Peyer's patch (tissue), 4 donors: ENCODE measurements at regions not wholly inside any gene's neighbourhood (a gene's known extent, or its start where the extent isn't known, plus 50 kb on each side); places are given as distances from the start of the nearest gene placed in this dataset.

ENCODE experiments used
- DNase-seq, 3 donors: peaks; one replicate each; pipeline ENCODE4 v3.0.0-alpha.2; 2017 to 2019
- H3K27ac ChIP-seq, 4 donors: fragments of 200-600 bp; sonication (generic); one replicate each; pipeline ENCODE4 v1.5.1; 2016 to 2019
- H3K27me3 ChIP-seq, 2 donors: fragments of 200-600 bp; sonication (generic); one replicate each; pipeline ENCODE4 v1.5.1; 2019
- H3K36me3 ChIP-seq, 3 donors: fragments of 200-600 bp; sonication (generic); one replicate each; pipeline ENCODE4 v1.5.1; 2016 to 2019
- H3K4me1 ChIP-seq, 4 donors: fragments of 200-600 bp; sonication (generic); one replicate each; pipeline ENCODE4 v1.5.1; 2016 to 2019
- H3K4me3 ChIP-seq, 4 donors: fragments of 200-600 bp; sonication (generic); 1 replicate in 3 of 4; 2 replicates in 1 of 4; pipeline ENCODE4 v1.5.1; 2016 to 2019; ENCODE audit warnings: mild to moderate bottlenecking in 1 of 4
- H3K9me3 ChIP-seq, 4 donors: fragments of 200-600 bp; sonication (generic); one replicate each; pipeline ENCODE4 v1.5.1; 2016 to 2019; ENCODE audit warnings: mild to moderate bottlenecking in 1 of 4
- POLR2A ChIP-seq, 2 donors: fragments of 450-650 bp; IDR thresholded peaks; one replicate each; pipeline ENCODE4 v1.5.1; 2017; ENCODE audit warnings: antibody characterized with exemption in 2 of 2, mild to moderate bottlenecking in 2 of 2, moderate library complexity in 2 of 2
- TF ChIP-seq, protein P1 (sequence below), 6 experiments: fragments of 450-650 bp in 4 of 6; fragments of 200-600 bp in 2 of 6; sonication (generic) in 1 of 6; IDR thresholded peaks; one replicate each; pipeline ENCODE4 v1.5.1; 2017 to 2019; ENCODE audit warnings: antibody characterized with exemption in 6 of 6, mild to moderate bottlenecking in 3 of 6, moderate library complexity in 1 of 6

- peaks cover 0 to 4% (median 0%) of the 10 kb centered on the region in 4 donors for H3K4me1 ChIP-seq
- H3K9me3 ChIP-seq, result no peaks in the 10 kb centered on the region
- H3K27ac ChIP-seq, result no peak overlapping the region
- H3K4me3 ChIP-seq, result no peak overlapping the region
- DNase-seq, result peak in 2 of 3 donors; percentile 43 to 44
- H3K27me3 ChIP-seq, result no peaks in the 10 kb centered on the region
- no peaks in the 10 kb centered on the region for H3K36me3 ChIP-seq
- no peak for TF ChIP-seq POLR2A (IDR thresholded peaks at IDR 0.05)
- TF ChIP-seq, protein P1, sequence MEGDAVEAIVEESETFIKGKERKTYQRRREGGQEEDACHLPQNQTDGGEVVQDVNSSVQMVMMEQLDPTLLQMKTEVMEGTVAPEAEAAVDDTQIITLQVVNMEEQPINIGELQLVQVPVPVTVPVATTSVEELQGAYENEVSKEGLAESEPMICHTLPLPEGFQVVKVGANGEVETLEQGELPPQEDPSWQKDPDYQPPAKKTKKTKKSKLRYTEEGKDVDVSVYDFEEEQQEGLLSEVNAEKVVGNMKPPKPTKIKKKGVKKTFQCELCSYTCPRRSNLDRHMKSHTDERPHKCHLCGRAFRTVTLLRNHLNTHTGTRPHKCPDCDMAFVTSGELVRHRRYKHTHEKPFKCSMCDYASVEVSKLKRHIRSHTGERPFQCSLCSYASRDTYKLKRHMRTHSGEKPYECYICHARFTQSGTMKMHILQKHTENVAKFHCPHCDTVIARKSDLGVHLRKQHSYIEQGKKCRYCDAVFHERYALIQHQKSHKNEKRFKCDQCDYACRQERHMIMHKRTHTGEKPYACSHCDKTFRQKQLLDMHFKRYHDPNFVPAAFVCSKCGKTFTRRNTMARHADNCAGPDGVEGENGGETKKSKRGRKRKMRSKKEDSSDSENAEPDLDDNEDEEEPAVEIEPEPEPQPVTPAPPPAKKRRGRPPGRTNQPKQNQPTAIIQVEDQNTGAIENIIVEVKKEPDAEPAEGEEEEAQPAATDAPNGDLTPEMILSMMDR (IDR thresholded peaks at IDR 0.05), result no peak
Observed at GRCh38 chr6:170080828-170081371, 210.0 kb downstream of the DLL1 start.

GRCh38 chr6:170080169-170080827 lies 210.6 kb downstream of the DLL1 start:
- DNase-seq, result peak in 2 of 3 donors; percentile 15 to 25
- TF ChIP-seq, protein P1 (IDR thresholded peaks at IDR 0.05), result no peak
- TF ChIP-seq POLR2A (IDR thresholded peaks at IDR 0.05), result no peak
- H3K36me3 ChIP-seq, result no peaks in the 10 kb centered on the region
- H3K27ac ChIP-seq, result no peak overlapping the region
- no peaks in the 10 kb centered on the region for H3K27me3 ChIP-seq
- no peaks in the 10 kb centered on the region for H3K4me1 ChIP-seq
- H3K4me3 ChIP-seq, result no peak overlapping the region
- H3K9me3 ChIP-seq, result no peaks in the 10 kb centered on the region

DNA sequence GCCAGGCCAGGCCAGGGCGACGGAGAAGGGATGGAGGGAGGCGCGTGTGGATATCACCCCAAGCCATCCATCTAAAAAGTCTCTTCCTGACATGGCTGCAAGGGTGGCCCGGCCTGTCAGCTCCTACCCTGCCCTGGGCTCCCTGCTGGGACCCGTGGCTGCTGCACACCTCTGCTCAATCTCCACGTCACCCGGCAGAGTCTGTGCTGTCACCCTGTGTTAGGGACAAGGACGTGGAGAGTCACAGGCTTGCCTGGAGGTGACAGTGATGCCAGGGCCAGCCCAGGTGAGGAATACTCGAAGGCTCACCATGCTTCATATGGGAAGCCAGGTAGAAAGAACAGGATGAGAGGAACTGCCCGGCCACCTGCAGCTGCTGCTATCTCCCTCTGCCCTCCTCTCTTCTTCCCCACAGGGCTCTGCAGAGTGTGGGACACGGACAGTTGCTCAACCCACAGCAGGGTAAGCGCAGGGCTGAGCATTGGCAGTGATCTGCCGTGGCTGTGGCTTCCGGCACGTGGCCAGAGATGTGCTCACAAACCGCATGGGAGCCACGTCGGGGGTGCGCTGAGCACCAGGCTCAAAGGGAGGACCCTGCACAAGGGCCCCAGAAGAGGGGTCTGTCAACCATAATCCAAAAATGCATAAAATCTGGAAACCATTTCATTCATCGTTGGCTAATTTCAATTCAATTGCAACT lies 214.3 kb downstream of the DLL1 start:
- peak overlapping the region in 2 of 4 donors; percentile 57 to 59 for H3K27ac ChIP-seq
- DNase-seq, result peak in 2 of 3 donors; percentile 26 to 44
- no peaks in the 10 kb centered on the region for H3K36me3 ChIP-seq
- H3K4me1 ChIP-seq, result no peaks in the 10 kb centered on the region
- H3K27me3 ChIP-seq, result no peaks in the 10 kb centered on the region
- H3K9me3 ChIP-seq, result no peaks in the 10 kb centered on the region
- H3K4me3 ChIP-seq, result no peak overlapping the region
- TF ChIP-seq, protein P1 (IDR thresholded peaks at IDR 0.05), result no peak
- TF ChIP-seq POLR2A (IDR thresholded peaks at IDR 0.05), result no peak

- Histone ChIP-seq H3K9me3 (no peaks in the 10 kb centered on the region), H3K27me3 (no peaks in the 10 kb centered on the region), H3K4me3 (no peak overlapping the region), H3K4me1 (no peaks in the 10 kb centered on the region), H3K27ac (peak overlapping the region in 2 of 4 donors; percentile 57 to 59), H3K36me3 (no peaks in the 10 kb centered on the region)
- no peak for TF ChIP-seq POLR2A (IDR thresholded peaks at IDR 0.05)
- TF ChIP-seq, protein P1 (IDR thresholded peaks at IDR 0.05), result no peak
- peak in 2 of 3 donors; percentile 47 for DNase-seq
Observed at GRCh38 chr6:170075659-170076223, 215.1 kb downstream of the DLL1 start.

- peak in 2 of 3 donors; percentile 40 for DNase-seq
- Histone ChIP-seq H3K27ac (peak overlapping the region in 2 of 4 donors; percentile 57 to 59), H3K27me3 (no peaks in the 10 kb centered on the region), H3K36me3 (no peaks in the 10 kb centered on the region), H3K9me3 (no peaks in the 10 kb centered on the region), H3K4me1 (no peaks in the 10 kb centered on the region), H3K4me3 (no peak overlapping the region)
- TF ChIP-seq POLR2A (IDR thresholded peaks at IDR 0.05), result no peak
- TF ChIP-seq, protein P1 (IDR thresholded peaks at IDR 0.05), result no peak
Observed at GRCh38 chr6:170074907-170075306, 216.0 kb downstream of the DLL1 start.
